Mesothelial cell of epicardium (in vitro differentiated cells): ENCODE measurements at regions not wholly inside any gene's neighbourhood (a gene's known extent, or its start where the extent isn't known, plus 50 kb on each side); places are given as distances from the start of the nearest gene placed in this dataset.

Source experiments
- DNase-seq, 2 experiments: peaks; one replicate each; pipeline ENCODE4 v3.0.0; 2021; ENCODE audit warnings: low spot score in 2 of 2; ENCODE audit not compliant: unreplicated experiment in 2 of 2
- H3K27ac Mint-ChIP-seq: 2 replicates; pipeline ENCODE4 v1.8.0; 2021; ENCODE audit warnings: mixed read lengths
- H3K27me3 Mint-ChIP-seq: 2 replicates; pipeline ENCODE4 v1.8.0; 2021; ENCODE audit warnings: low read depth, mixed read lengths
- H3K36me3 Mint-ChIP-seq: 2 replicates; pipeline ENCODE4 v1.8.0; 2021; ENCODE audit warnings: mixed read lengths
- H3K4me1 Mint-ChIP-seq: 2 replicates; pipeline ENCODE4 v1.8.0; 2021; ENCODE audit warnings: mixed read lengths
- H3K4me3 Mint-ChIP-seq: 2 replicates; pipeline ENCODE4 v1.8.0; 2021; ENCODE audit warnings: mild to moderate bottlenecking, moderate library complexity, mixed read lengths
- H3K9me3 Mint-ChIP-seq: 2 replicates; pipeline ENCODE4 v1.8.0; 2021; ENCODE audit warnings: mixed read lengths
- CTCF ChIP-seq: fragments of 200-600 bp; sonication (generic); IDR thresholded peaks from one replicate; pipeline ENCODE4 v1.5.0; 2021; ENCODE audit warnings: antibody characterized with exemption; ENCODE audit not compliant: unreplicated experiment

GRCh38 chr1:200265881-200266280 is 144.0 kb downstream of the ZNF281 start:
- Mint-ChIP-seq H3K36me3 (no peaks in the 10 kb centered on the region), H3K4me3 (no peak overlapping the region), H3K27me3 (no peaks in the 10 kb centered on the region), H3K4me1 (peaks cover 13% of the 10 kb centered on the region), H3K9me3 (no peaks in the 10 kb centered on the region), H3K27ac (no peak overlapping the region)
- TF ChIP-seq CTCF = no peak
- DNase-seq = no peak

GRCh38 chr1:200265104-200265503 is 144.7 kb downstream of the ZNF281 start:
- Mint-ChIP-seq H3K4me1 (peaks cover 13% of the 10 kb centered on the region), H3K36me3 (no peaks in the 10 kb centered on the region), H3K4me3 (no peak overlapping the region), H3K27ac (no peak overlapping the region), H3K27me3 (no peaks in the 10 kb centered on the region), H3K9me3 (no peaks in the 10 kb centered on the region)
- no peak for TF ChIP-seq CTCF
- no peak for DNase-seq

GRCh38 chr1:200263203-200263602 is 146.6 kb downstream of the ZNF281 start:
- Mint-ChIP-seq H3K9me3 (no peaks in the 10 kb centered on the region), H3K36me3 (no peaks in the 10 kb centered on the region), H3K4me3 (no peak overlapping the region), H3K27me3 (no peaks in the 10 kb centered on the region), H3K4me1 (peaks cover 13% of the 10 kb centered on the region), H3K27ac (no peak overlapping the region)
- TF ChIP-seq CTCF = no peak
- DNase-seq = no peak

GRCh38 chr1:200262326-200262965 is 147.4 kb downstream of the ZNF281 start:
- H3K27me3 Mint-ChIP-seq = no peaks in the 10 kb centered on the region
- H3K36me3 Mint-ChIP-seq = no peaks in the 10 kb centered on the region
- no peaks in the 10 kb centered on the region for H3K9me3 Mint-ChIP-seq
- DNase-seq = no peak
- no peak for TF ChIP-seq CTCF
- peaks cover 12% of the 10 kb centered on the region for H3K4me1 Mint-ChIP-seq
- H3K27ac Mint-ChIP-seq = no peak overlapping the region
- no peak overlapping the region for H3K4me3 Mint-ChIP-seq

GRCh38 chr1:200260597-200261335 is 149.1 kb downstream of the ZNF281 start:
- Mint-ChIP-seq H3K27me3 (no peaks in the 10 kb centered on the region), H3K36me3 (no peaks in the 10 kb centered on the region)
- no peak for TF ChIP-seq CTCF

More at GRCh38 chr1:200260597-200261335, 149.1 kb downstream of the ZNF281 start:
- DNase-seq = no peak
- Mint-ChIP-seq H3K4me3 (no peak overlapping the region), H3K4me1 (peaks cover 9% of the 10 kb centered on the region), H3K27ac (no peak overlapping the region), H3K9me3 (no peaks in the 10 kb centered on the region)
